ENCODE measurements at regions not wholly inside any gene's neighbourhood (a gene's known extent, or its start where the extent isn't known, plus 50 kb on each side); places are given as distances from the start of the nearest gene placed in this dataset.

DNA sequence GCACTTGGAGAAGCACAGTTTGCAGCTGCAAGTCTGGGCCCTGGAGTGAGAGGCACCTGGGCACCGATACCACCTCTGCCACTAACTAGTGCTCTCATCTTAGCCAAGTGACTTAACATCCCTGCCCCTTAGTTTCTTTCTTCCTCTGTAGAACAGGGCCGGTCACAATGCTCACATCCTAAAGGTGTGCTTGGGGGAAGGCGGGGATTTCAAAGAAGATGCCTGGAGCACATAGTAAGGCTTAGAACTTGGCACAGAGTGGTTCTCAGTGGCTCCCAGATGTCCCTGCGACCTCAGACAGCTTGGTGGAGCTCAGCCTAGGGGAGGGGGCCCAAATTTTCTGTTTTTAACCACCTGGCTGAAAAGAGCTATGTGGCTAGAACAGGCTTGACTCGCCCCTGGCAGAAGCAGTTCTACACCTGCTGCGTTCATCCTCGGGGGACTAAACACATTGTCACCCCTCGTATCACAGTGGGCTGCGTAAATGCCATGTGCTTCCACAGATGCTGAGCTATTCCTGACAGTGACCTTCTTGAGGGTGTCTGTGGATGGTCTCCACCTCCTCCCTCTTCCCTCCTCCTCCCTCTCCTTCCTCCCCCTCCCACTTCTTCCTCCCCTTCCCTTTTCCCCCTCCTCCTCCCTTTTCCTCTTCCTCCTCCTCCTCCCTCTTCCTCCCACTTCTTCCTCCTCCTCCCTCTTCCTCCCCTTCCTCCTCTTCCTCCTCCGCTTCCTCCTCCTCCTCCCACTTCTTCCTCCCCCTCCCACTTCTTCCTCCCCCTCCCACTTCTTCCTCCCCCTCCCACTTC, 112.1 kb downstream of the PHETA1 start (continued):
- TF ChIP-seq CBX5 (IDR thresholded peaks at IDR 0.05; ENCODE audit: low read depth, low read length) (no peak), TEAD4 (IDR thresholded peaks at IDR 0.05; ENCODE audit: low read depth, low read length) (no peak), CHD2 (IDR thresholded peaks at IDR 0.05; ENCODE audit: low read length) (no peak), HDAC2 (IDR thresholded peaks at IDR 0.05; ENCODE audit: borderline replicate concordance in 1 of 2, low read depth in 2 of 2, low read length in 2 of 2) (no peak), EGR1 (IDR thresholded peaks at IDR 0.05; ENCODE audit: borderline replicate concordance, low read depth, low read length) (no peak), FOSL1 (IDR thresholded peaks at IDR 0.05; ENCODE audit: insufficient read depth, low read depth, low read length) (no peak), RNF2 (IDR thresholded peaks at IDR 0.05; ENCODE audit: borderline replicate concordance, low read depth, low read length, missing control alignments, poor library complexity, severe bottlenecking) (no peak), KDM1A (IDR thresholded peaks at IDR 0.05; ENCODE audit: borderline replicate concordance, low read length) (no peak)
